ENCODE measurements at regions not wholly inside any gene's neighbourhood (a gene's known extent, or its start where the extent isn't known, plus 50 kb on each side); places are given as distances from the start of the nearest gene placed in this dataset.

GRCh38 chr5:64040490-64040889 is 78.2 kb upstream of the HTR1A start:
- CTCF ChIA-PET, result no interaction called here
- no peaks in the 10 kb centered on the region for H3K9me3 ChIP-seq (replicated peaks; ENCODE audit: control insufficient read depth, insufficient read depth, low read length)
- H4K20me1 ChIP-seq (replicated peaks; ENCODE audit: control insufficient read depth, extremely low read depth, insufficient read depth, low read length), result no peaks in the 10 kb centered on the region
- H3K9ac ChIP-seq (replicated peaks; ENCODE audit: extremely low read depth, insufficient read depth, low read length), result no peak overlapping the region
- no peaks in the 10 kb centered on the region for H3K4me1 ChIP-seq (ENCODE audit: control insufficient read depth, extremely low read depth, insufficient read depth, low read length)
- no peaks in the 10 kb centered on the region for H3K36me3 ChIP-seq (ENCODE audit: control insufficient read depth in 2 of 2, extremely low read depth in 1 of 2, insufficient read depth in 2 of 2, low read length in 2 of 2)
- POLR2A ChIA-PET, result no interaction called here
- TF ChIP-seq GATA2 (IDR thresholded peaks at IDR 0.05; ENCODE audit: insufficient read depth, insufficient read length, low read depth, low read length), result no peak
- FAIRE-seq (no peak), DNase-seq (ENCODE audit: low read depth, low spot score) (no peak)
- H3K27me3 ChIP-seq (ENCODE audit: control insufficient read depth in 2 of 2, insufficient read depth in 2 of 2, low read length in 2 of 2), result no peaks in the 10 kb centered on the region
- H3K27ac ChIP-seq (ENCODE audit: insufficient read depth, low read depth, low read length), result no peak overlapping the region
- H3K79me2 ChIP-seq (ENCODE audit: control insufficient read depth, insufficient read depth, low read length), result no peaks in the 10 kb centered on the region
- no peak overlapping the region for H3K4me2 ChIP-seq (ENCODE audit: insufficient read depth, low read length)
- dilution Hi-C loops (cut with MboI; ENCODE audit: extremely low pct_ligation_motif_present, low sequenced_read_pairs), result no loop called here
- no peaks in the 10 kb centered on the region for H3K9me1 ChIP-seq (replicated peaks; ENCODE audit: control insufficient read depth, extremely low read depth, insufficient read depth, low read length)
- BruUV-seq (replicated peaks), result no TSS peak
- no peak overlapping the region for H2AFZ ChIP-seq (ENCODE audit: low read depth, low read length)
- intact Hi-C loops (cut with micrococcal nuclease), result no loop called here
- H3K4me3 ChIP-seq (replicated peaks in 1 of 3; ENCODE audit: insufficient read depth in 1 of 3, low read depth in 1 of 3, low read length in 3 of 3), result no peak overlapping the region

- dilution Hi-C loops (cut with MboI; ENCODE audit: extremely low pct_ligation_motif_present, low sequenced_read_pairs) (no loop called here), intact Hi-C loops (cut with micrococcal nuclease) (no loop called here)
- no peak for FAIRE-seq
These were observed 64.2 kb upstream of the HTR1A start for GRCh38 chr5:64026493-64026892.

More at GRCh38 chr5:64026493-64026892, 64.2 kb upstream of the HTR1A start:
- no peak overlapping the region for H3K9ac ChIP-seq (replicated peaks; ENCODE audit: extremely low read depth, insufficient read depth, low read length)
- TF ChIP-seq CTCF (IDR thresholded peaks at IDR 0.05; ENCODE audit: extremely low read depth in 1 of 2, insufficient read depth in 1 of 2, low read depth in 1 of 2, low read length in 2 of 2) (no peak), EZH2 (IDR thresholded peaks at IDR 0.05; ENCODE audit: borderline replicate concordance, low read depth, low read length, severe bottlenecking) (no peak), MAX (IDR thresholded peaks at IDR 0.05; ENCODE audit: insufficient read depth, insufficient read length) (no peak), POLR2A (IDR thresholded peaks at IDR 0.05; ENCODE audit: low read depth, low read length) (no peak), POLR2AphosphoS5 (IDR thresholded peaks at IDR 0.05; ENCODE audit: insufficient read depth, low read depth, low read length) (no peak), MYC (IDR thresholded peaks at IDR 0.05; ENCODE audit: low read depth, low read length) (no peak), JUN (IDR thresholded peaks at IDR 0.05; ENCODE audit: borderline replicate concordance, insufficient read depth, insufficient read length, low read depth) (no peak), GATA2 (IDR thresholded peaks at IDR 0.05; ENCODE audit: insufficient read depth, insufficient read length, low read depth, low read length) (no peak), FOS (IDR thresholded peaks at IDR 0.05; ENCODE audit: borderline replicate concordance, insufficient read depth, low read length) (no peak)
- ChIA-PET POLR2A (no interaction called here), CTCF (no interaction called here)
- H2AFZ ChIP-seq (ENCODE audit: low read depth, low read length), result no peak overlapping the region
- BruUV-seq (replicated peaks), result no TSS peak
- no peaks in the 10 kb centered on the region for H3K9me1 ChIP-seq (replicated peaks; ENCODE audit: control insufficient read depth, extremely low read depth, insufficient read depth, low read length)
- no peak overlapping the region for H3K27ac ChIP-seq (ENCODE audit: insufficient read depth, low read depth, low read length)
- no peaks in the 10 kb centered on the region for H3K4me1 ChIP-seq (ENCODE audit: control insufficient read depth, extremely low read depth, insufficient read depth, low read length)
- no peaks in the 10 kb centered on the region for H3K27me3 ChIP-seq (ENCODE audit: control insufficient read depth in 2 of 2, insufficient read depth in 2 of 2, low read length in 2 of 2)
- H3K79me2 ChIP-seq (ENCODE audit: control insufficient read depth, insufficient read depth, low read length), result no peaks in the 10 kb centered on the region
- no peak for DNase-seq (ENCODE audit: low read depth, low spot score)
- no peaks in the 10 kb centered on the region for H3K9me3 ChIP-seq (replicated peaks; ENCODE audit: control insufficient read depth, insufficient read depth, low read length)
- H4K20me1 ChIP-seq (replicated peaks; ENCODE audit: control insufficient read depth, extremely low read depth, insufficient read depth, low read length), result no peaks in the 10 kb centered on the region
- no peaks in the 10 kb centered on the region for H3K36me3 ChIP-seq (ENCODE audit: control insufficient read depth in 2 of 2, extremely low read depth in 1 of 2, insufficient read depth in 2 of 2, low read length in 2 of 2)
- H3K4me2 ChIP-seq (ENCODE audit: insufficient read depth, low read length), result no peak overlapping the region
- no peak overlapping the region for H3K4me3 ChIP-seq (replicated peaks in 1 of 3; ENCODE audit: insufficient read depth in 1 of 3, low read depth in 1 of 3, low read length in 3 of 3)
